Astrocyte of the cerebellum (primary cell): ENCODE measurements at regions not wholly inside any gene's neighbourhood (a gene's known extent, or its start where the extent isn't known, plus 50 kb on each side); places are given as distances from the start of the nearest gene placed in this dataset.

ENCODE experiments used
- DNase-seq: peaks from one replicate; pipeline ENCODE4 v3.0.0-alpha.2; 2011; ENCODE audit warnings: low read depth
- H3K4me3 ChIP-seq: 2 replicates; pipeline ENCODE4 v1.5.1; 2011; ENCODE audit warnings: mild to moderate bottlenecking, low read depth, low read length, moderate library complexity
- CTCF ChIP-seq: IDR thresholded peaks from 2 replicates; pipeline ENCODE4 v1.5.1; 2012; ENCODE audit warnings: low read length, low read depth, moderate library complexity, mild to moderate bottlenecking; ENCODE audit errors: missing control alignments
- in situ Hi-C: cut with HindIII; loops from 2 replicates; pipeline ENCODE4 v1.10.0; 2017; ENCODE audit warnings: low sequenced_read_pairs

- DNase-seq: no peak
- no peak overlapping the region for H3K4me3 ChIP-seq
Measured at GRCh38 chr2:43085505-43085904, 140.9 kb downstream of the ZFP36L2 start.

GRCh38 chr2:43084699-43085091 is 141.7 kb downstream of the ZFP36L2 start:
- TF ChIP-seq CTCF: no peak
- in situ Hi-C loops: no loop called here
- no peak overlapping the region for H3K4me3 ChIP-seq
- peak; percentile 60 for DNase-seq

More at GRCh38 chr2:43085505-43085904, 140.9 kb downstream of the ZFP36L2 start:
- no peak for TF ChIP-seq CTCF
- in situ Hi-C loops: no loop called here

GRCh38 chr2:43083710-43084698 is 142.4 kb downstream of the ZFP36L2 start:
- TF ChIP-seq CTCF: no peak
- in situ Hi-C loops: no loop called here

GRCh38 chr2:43082903-43083677 is 143.3 kb downstream of the ZFP36L2 start:
- no peak for TF ChIP-seq CTCF
- H3K4me3 ChIP-seq: no peak overlapping the region
- no peak for DNase-seq
- in situ Hi-C loops: no loop called here

More at GRCh38 chr2:43083710-43084698, 142.4 kb downstream of the ZFP36L2 start:
- no peak overlapping the region for H3K4me3 ChIP-seq
- DNase-seq: no peak

- in situ Hi-C loops: no loop called here
- no peak overlapping the region for H3K4me3 ChIP-seq
- DNase-seq: no peak
- no peak for TF ChIP-seq CTCF
Measured at GRCh38 chr2:43082111-43082894, 144.1 kb downstream of the ZFP36L2 start.
